ENCODE measurements at regions not wholly inside any gene's neighbourhood (a gene's known extent, or its start where the extent isn't known, plus 50 kb on each side); places are given as distances from the start of the nearest gene placed in this dataset.

- H3K36me3 Mint-ChIP-seq (ENCODE audit: low read depth): no peaks in the 10 kb centered on the region
Observed at GRCh38 chr15:70556151-70556741, 207.1 kb downstream of the UACA start.

GRCh38 chr15:70555713-70556112, 207.6 kb downstream of the UACA start:
- H3K27ac Mint-ChIP-seq: no peak overlapping the region
- H3K4me3 Mint-ChIP-seq: no peak overlapping the region
- H3K27me3 Mint-ChIP-seq (ENCODE audit: low read depth): peaks cover 18% of the 10 kb centered on the region
- H3K4me1 Mint-ChIP-seq (ENCODE audit: low read depth): peaks cover 3% of the 10 kb centered on the region
- H3K9me3 Mint-ChIP-seq: peaks cover 6% of the 10 kb centered on the region
- H3K36me3 Mint-ChIP-seq (ENCODE audit: low read depth): no peaks in the 10 kb centered on the region

More at GRCh38 chr15:70556151-70556741, 207.1 kb downstream of the UACA start:
- peaks cover 22% of the 10 kb centered on the region for H3K27me3 Mint-ChIP-seq (ENCODE audit: low read depth)
- peaks cover 6% of the 10 kb centered on the region for H3K9me3 Mint-ChIP-seq
- H3K4me3 Mint-ChIP-seq: no peak overlapping the region
- peaks cover 3% of the 10 kb centered on the region for H3K4me1 Mint-ChIP-seq (ENCODE audit: low read depth)
- H3K27ac Mint-ChIP-seq: no peak overlapping the region

- H3K9me3 Mint-ChIP-seq: peaks cover 6% of the 10 kb centered on the region
- no peak overlapping the region for H3K27ac Mint-ChIP-seq
- H3K4me3 Mint-ChIP-seq: no peak overlapping the region
- H3K27me3 Mint-ChIP-seq (ENCODE audit: low read depth): peaks cover 11% of the 10 kb centered on the region
- peaks cover 1% of the 10 kb centered on the region for H3K4me1 Mint-ChIP-seq (ENCODE audit: low read depth)
- H3K36me3 Mint-ChIP-seq (ENCODE audit: low read depth): peaks cover 3% of the 10 kb centered on the region
Observed at GRCh38 chr15:70547846-70548487, 215.4 kb downstream of the UACA start.

GRCh38 chr15:70545526-70545925, 217.8 kb downstream of the UACA start:
- peaks cover 19% of the 10 kb centered on the region for H3K27me3 Mint-ChIP-seq (ENCODE audit: low read depth)
- no peaks in the 10 kb centered on the region for H3K9me3 Mint-ChIP-seq
- H3K4me1 Mint-ChIP-seq (ENCODE audit: low read depth): peaks cover 1% of the 10 kb centered on the region
- no peak overlapping the region for H3K27ac Mint-ChIP-seq
- H3K4me3 Mint-ChIP-seq: no peak overlapping the region
- peaks cover 3% of the 10 kb centered on the region for H3K36me3 Mint-ChIP-seq (ENCODE audit: low read depth)

- Mint-ChIP-seq H3K36me3 (ENCODE audit: low read depth) (peaks cover under 1% of the 10 kb centered on the region), H3K27me3 (ENCODE audit: low read depth) (peaks cover 44% of the 10 kb centered on the region), H3K27ac (no peak overlapping the region), H3K4me1 (ENCODE audit: low read depth) (peaks cover 5% of the 10 kb centered on the region), H3K9me3 (no peaks in the 10 kb centered on the region), H3K4me3 (no peak overlapping the region)
Observed at GRCh38 chr15:70541511-70541910, 221.8 kb downstream of the UACA start.

GRCh38 chr15:70539912-70540530, 223.3 kb downstream of the UACA start:
- Mint-ChIP-seq H3K36me3 (ENCODE audit: low read depth) (no peaks in the 10 kb centered on the region), H3K9me3 (no peaks in the 10 kb centered on the region), H3K4me3 (no peak overlapping the region), H3K27ac (no peak overlapping the region), H3K4me1 (ENCODE audit: low read depth) (peaks cover 19% of the 10 kb centered on the region), H3K27me3 (ENCODE audit: low read depth) (peaks cover 49% of the 10 kb centered on the region)

GRCh38 chr15:70539409-70539808, 223.9 kb downstream of the UACA start:
- peaks cover 25% of the 10 kb centered on the region for H3K4me1 Mint-ChIP-seq (ENCODE audit: low read depth)
- H3K27me3 Mint-ChIP-seq (ENCODE audit: low read depth): peaks cover 49% of the 10 kb centered on the region
- no peaks in the 10 kb centered on the region for H3K9me3 Mint-ChIP-seq
- H3K27ac Mint-ChIP-seq: no peak overlapping the region
- no peak overlapping the region for H3K4me3 Mint-ChIP-seq
- no peaks in the 10 kb centered on the region for H3K36me3 Mint-ChIP-seq (ENCODE audit: low read depth)

GRCh38 chr15:70538278-70538677, 225.1 kb downstream of the UACA start:
- H3K4me1 Mint-ChIP-seq (ENCODE audit: low read depth): peaks cover 29% of the 10 kb centered on the region
- no peaks in the 10 kb centered on the region for H3K9me3 Mint-ChIP-seq
- no peak overlapping the region for H3K27ac Mint-ChIP-seq

GRCh38 chr15:70535955-70536338, 227.4 kb downstream of the UACA start:
- Mint-ChIP-seq H3K4me3 (peak overlapping the region; percentile 79), H3K36me3 (ENCODE audit: low read depth) (no peaks in the 10 kb centered on the region)

More at GRCh38 chr15:70538278-70538677, 225.1 kb downstream of the UACA start:
- Mint-ChIP-seq H3K36me3 (ENCODE audit: low read depth) (no peaks in the 10 kb centered on the region), H3K27me3 (ENCODE audit: low read depth) (peaks cover 52% of the 10 kb centered on the region), H3K4me3 (no peak overlapping the region)

GRCh38 chr15:70535071-70535954, 228.0 kb downstream of the UACA start:
- no peaks in the 10 kb centered on the region for H3K9me3 Mint-ChIP-seq
- H3K4me3 Mint-ChIP-seq: peak overlapping the region; percentile 79
- H3K27me3 Mint-ChIP-seq (ENCODE audit: low read depth): peaks cover 32% of the 10 kb centered on the region
- H3K4me1 Mint-ChIP-seq (ENCODE audit: low read depth): peaks cover 32% of the 10 kb centered on the region
- H3K27ac Mint-ChIP-seq: peak overlapping the region; percentile 68
- H3K36me3 Mint-ChIP-seq (ENCODE audit: low read depth): no peaks in the 10 kb centered on the region

More at GRCh38 chr15:70535955-70536338, 227.4 kb downstream of the UACA start:
- Mint-ChIP-seq H3K27ac (peak overlapping the region; percentile 68), H3K9me3 (no peaks in the 10 kb centered on the region), H3K27me3 (ENCODE audit: low read depth) (peaks cover 38% of the 10 kb centered on the region), H3K4me1 (ENCODE audit: low read depth) (peaks cover 31% of the 10 kb centered on the region)

GRCh38 chr15:70533931-70534742, 229.2 kb downstream of the UACA start:
- H3K4me1 Mint-ChIP-seq (ENCODE audit: low read depth): peaks cover 41% of the 10 kb centered on the region
- H3K36me3 Mint-ChIP-seq (ENCODE audit: low read depth): no peaks in the 10 kb centered on the region
- no peaks in the 10 kb centered on the region for H3K9me3 Mint-ChIP-seq
- H3K27me3 Mint-ChIP-seq (ENCODE audit: low read depth): peaks cover 28% of the 10 kb centered on the region
- H3K4me3 Mint-ChIP-seq: peak overlapping the region; percentile 79
- H3K27ac Mint-ChIP-seq: peak overlapping the region; percentile 21

- no peak overlapping the region for H3K4me3 Mint-ChIP-seq
- no peaks in the 10 kb centered on the region for H3K9me3 Mint-ChIP-seq
- H3K4me1 Mint-ChIP-seq (ENCODE audit: low read depth): peaks cover 50% of the 10 kb centered on the region
Observed at GRCh38 chr15:70532531-70533186, 230.7 kb downstream of the UACA start.

GRCh38 chr15:70531576-70531975, 231.8 kb downstream of the UACA start:
- Mint-ChIP-seq H3K27ac (no peak overlapping the region), H3K36me3 (ENCODE audit: low read depth) (peaks cover 5% of the 10 kb centered on the region), H3K4me3 (no peak overlapping the region), H3K27me3 (ENCODE audit: low read depth) (peaks cover 9% of the 10 kb centered on the region), H3K4me1 (ENCODE audit: low read depth) (peaks cover 53% of the 10 kb centered on the region), H3K9me3 (no peaks in the 10 kb centered on the region)

More at GRCh38 chr15:70532531-70533186, 230.7 kb downstream of the UACA start:
- H3K27ac Mint-ChIP-seq: no peak overlapping the region
- H3K27me3 Mint-ChIP-seq (ENCODE audit: low read depth): peaks cover 19% of the 10 kb centered on the region
- H3K36me3 Mint-ChIP-seq (ENCODE audit: low read depth): peaks cover 4% of the 10 kb centered on the region
